Hepatocyte (in vitro differentiated cells): ENCODE measurements at regions not wholly inside any gene's neighbourhood (a gene's known extent, or its start where the extent isn't known, plus 50 kb on each side); places are given as distances from the start of the nearest gene placed in this dataset.
"Not testable (repeated sequence)": the region's sequence is repeated elsewhere in the genome, so short reads cannot be mapped to it uniquely, and the experiment has no call there.

Source experiments
- DNase-seq: peaks from one replicate; pipeline ENCODE4 v3.0.0-alpha.2; 2016; ENCODE audit warnings: low spot score
- H2AFZ ChIP-seq: fragments of 200-600 bp; sonication (generic); 2 replicates; pipeline ENCODE4 v1.6.0; 2016; ENCODE audit warnings: antibody characterized with exemption, mild to moderate bottlenecking
- H3K27ac ChIP-seq: fragments of 200-600 bp; sonication (generic); 2 replicates; pipeline ENCODE4 v1.5.1; 2016; ENCODE audit warnings: mild to moderate bottlenecking
- H3K27me3 ChIP-seq: fragments of 200-600 bp; sonication (generic); 2 replicates; pipeline ENCODE4 v1.6.1; 2016
- H3K36me3 ChIP-seq: fragments of 200-600 bp; sonication (generic); replicated peaks from 2 replicates; pipeline ENCODE4 v1.5.1; 2016; ENCODE audit warnings: low read depth; ENCODE audit not compliant: insufficient read depth
- H3K4me1 ChIP-seq: fragments of 200-600 bp; sonication (generic); 2 replicates; pipeline ENCODE4 v1.5.1; 2016; ENCODE audit warnings: mild to moderate bottlenecking, moderate library complexity; ENCODE audit not compliant: insufficient read depth
- H3K4me2 ChIP-seq: fragments of 200-600 bp; sonication (generic); 2 replicates; pipeline ENCODE4 v1.6.0; 2016
- H3K4me3 ChIP-seq: fragments of 200-600 bp; sonication (generic); 2 replicates; pipeline ENCODE4 v1.5.1; 2016; ENCODE audit warnings: mild to moderate bottlenecking
- H3K79me2 ChIP-seq: fragments of 200-600 bp; sonication (generic); 2 replicates; pipeline ENCODE4 v1.6.0; 2017; ENCODE audit warnings: mild to moderate bottlenecking
- H3K9me2 ChIP-seq: fragments of 200-600 bp; sonication (generic); replicated peaks from 2 replicates; pipeline ENCODE4 v1.6.0; 2017; ENCODE audit warnings: mild to moderate bottlenecking; ENCODE audit not compliant: insufficient read depth
- H3K9me3 ChIP-seq: fragments of 200-600 bp; sonication (generic); 2 replicates; pipeline ENCODE4 v1.5.1; 2016; ENCODE audit warnings: low read depth, mild to moderate bottlenecking
- H4K20me1 ChIP-seq: fragments of 200-600 bp; sonication (generic); 2 replicates; pipeline ENCODE4 v1.6.0; 2016; ENCODE audit warnings: mild to moderate bottlenecking; ENCODE audit not compliant: insufficient read depth, poor library complexity, severe bottlenecking
- CTCF ChIP-seq: fragments of 200-600 bp; sonication (generic); IDR thresholded peaks from 2 replicates; pipeline ENCODE4 v1.5.1; 2016; ENCODE audit warnings: antibody characterized with exemption, mild to moderate bottlenecking; ENCODE audit not compliant: poor library complexity
- EZH2 ChIP-seq: fragments of 200-600 bp; sonication (generic); IDR thresholded peaks from 2 replicates; pipeline ENCODE4 v1.6.1; 2016; ENCODE audit warnings: antibody characterized with exemption, mild to moderate bottlenecking, borderline replicate concordance
- EZH2phosphoT487 ChIP-seq: fragments of 200-600 bp; sonication (generic); IDR thresholded peaks from one replicate; pipeline ENCODE4 v1.6.1; 2018; ENCODE audit warnings: antibody characterized with exemption, mild to moderate bottlenecking, low read depth, moderate library complexity; ENCODE audit not compliant: unreplicated experiment, severe bottlenecking
- WGBS: methylation state at CpG from one replicate; pipeline ENCODE4 v1.1.6; 2016; ENCODE audit warnings: low lambda C conversion rate; ENCODE audit errors: missing lambda C conversion rate; 5-methylcytosine and 5-hydroxymethylcytosine counted together

- H3K4me1 ChIP-seq = no peaks in the 10 kb centered on the region
- no peaks in the 10 kb centered on the region for H3K9me3 ChIP-seq
- no peaks in the 10 kb centered on the region for H3K9me2 ChIP-seq
- no peak overlapping the region for H3K27ac ChIP-seq
- no peaks in the 10 kb centered on the region for H4K20me1 ChIP-seq
- H3K36me3 ChIP-seq = no peaks in the 10 kb centered on the region
- no peak for DNase-seq
- H3K4me2 ChIP-seq = no peak overlapping the region
- no peaks in the 10 kb centered on the region for H3K27me3 ChIP-seq
- WGBS = 65% methylated on average over 2 of the region's 2 CpGs
- no peak overlapping the region for H2AFZ ChIP-seq
- no peaks in the 10 kb centered on the region for H3K79me2 ChIP-seq
- no peak overlapping the region for H3K4me3 ChIP-seq
- TF ChIP-seq EZH2phosphoT487 (no peak), EZH2 (no peak), CTCF (no peak)
Observed at GRCh38 chrX:137929951-137930350, 364.0 kb downstream of the ZIC3 start.

- Histone ChIP-seq H3K79me2 (no peaks in the 10 kb centered on the region), H3K4me3 (no peak overlapping the region), H3K4me2 (no peak overlapping the region), H3K9me2 (no peaks in the 10 kb centered on the region), H3K4me1 (no peaks in the 10 kb centered on the region), H3K27me3 (no peaks in the 10 kb centered on the region), H3K36me3 (no peaks in the 10 kb centered on the region), H3K27ac (no peak overlapping the region), H2AFZ (no peak overlapping the region), H4K20me1 (no peaks in the 10 kb centered on the region), H3K9me3 (no peaks in the 10 kb centered on the region)
- no peak for TF ChIP-seq CTCF
- no peak for TF ChIP-seq EZH2phosphoT487
- no peak for TF ChIP-seq EZH2
- 36% methylated on average over 2 of the region's 2 CpGs for WGBS
- no peak for DNase-seq
Observed at GRCh38 chrX:137930533-137930932, 364.6 kb downstream of the ZIC3 start.

GRCh38 chrX:137934214-137934613 is 368.3 kb downstream of the ZIC3 start:
- not testable (repeated sequence) for H3K9me2 ChIP-seq, H3K79me2 ChIP-seq, H2AFZ ChIP-seq, H3K9me3 ChIP-seq, H3K36me3 ChIP-seq, H3K27ac ChIP-seq, DNase-seq, H3K4me1 ChIP-seq, H3K4me3 ChIP-seq, H3K4me2 ChIP-seq, H3K27me3 ChIP-seq, H4K20me1 ChIP-seq
- WGBS = 89% methylated on average over 1 of the region's 1 CpG

GRCh38 chrX:137934887-137935286 is 369.0 kb downstream of the ZIC3 start:
- not testable (repeated sequence) for H3K9me3 ChIP-seq, H4K20me1 ChIP-seq, H3K9me2 ChIP-seq, H3K27ac ChIP-seq, H3K27me3 ChIP-seq, H3K79me2 ChIP-seq, H3K4me1 ChIP-seq, H3K4me2 ChIP-seq, H3K4me3 ChIP-seq, DNase-seq, H2AFZ ChIP-seq, H3K36me3 ChIP-seq
- 81% methylated on average over 4 of the region's 4 CpGs for WGBS

GRCh38 chrX:137945470-137945869 is 379.5 kb downstream of the ZIC3 start:
- H3K79me2 ChIP-seq = no peaks in the 10 kb centered on the region
- H3K9me2 ChIP-seq = no peaks in the 10 kb centered on the region
- 60% methylated on average over 6 of the region's 6 CpGs for WGBS
- H3K27ac ChIP-seq = no peak overlapping the region
- H2AFZ ChIP-seq = no peak overlapping the region
- no peak for DNase-seq
- TF ChIP-seq CTCF (no peak), EZH2phosphoT487 (no peak), EZH2 (no peak)
- no peaks in the 10 kb centered on the region for H3K4me1 ChIP-seq
- H3K9me3 ChIP-seq = no peaks in the 10 kb centered on the region
- H3K27me3 ChIP-seq = no peaks in the 10 kb centered on the region
- no peak overlapping the region for H3K4me3 ChIP-seq
- H4K20me1 ChIP-seq = no peaks in the 10 kb centered on the region
- H3K4me2 ChIP-seq = no peak overlapping the region
- no peaks in the 10 kb centered on the region for H3K36me3 ChIP-seq
